NB4 (cell line): ENCODE measurements at regions not wholly inside any gene's neighbourhood (a gene's known extent, or its start where the extent isn't known, plus 50 kb on each side); places are given as distances from the start of the nearest gene placed in this dataset.

Experiments
- DNase-seq: peaks from one replicate; pipeline ENCODE4 v3.0.0; 2010; ENCODE audit warnings: low read depth
- H3K4me3 ChIP-seq: one replicate; pipeline ENCODE4 v1.5.1; 2011; ENCODE audit warnings: mild to moderate bottlenecking, low read depth, low read length, moderate library complexity
- MYC ChIP-seq: IDR thresholded peaks from 2 replicates; pipeline ENCODE4 v1.6.1; 2011; ENCODE audit warnings: low read depth, low read length
- POLR2A ChIP-seq: IDR thresholded peaks from 2 replicates; pipeline ENCODE4 v1.6.1; 2011; ENCODE audit warnings: mild to moderate bottlenecking; ENCODE audit not compliant: insufficient read length; ENCODE audit errors: extremely low read depth
- TF ChIP-seq, protein P1 (sequence below): IDR thresholded peaks from 2 replicates; pipeline ENCODE4 v1.6.1; 2011; ENCODE audit warnings: low read depth, low read length
- TF ChIP-seq, protein P2 (sequence below): IDR thresholded peaks from one replicate; pipeline ENCODE4 v1.5.1; 2012; ENCODE audit warnings: low read depth, low read length

DNA sequence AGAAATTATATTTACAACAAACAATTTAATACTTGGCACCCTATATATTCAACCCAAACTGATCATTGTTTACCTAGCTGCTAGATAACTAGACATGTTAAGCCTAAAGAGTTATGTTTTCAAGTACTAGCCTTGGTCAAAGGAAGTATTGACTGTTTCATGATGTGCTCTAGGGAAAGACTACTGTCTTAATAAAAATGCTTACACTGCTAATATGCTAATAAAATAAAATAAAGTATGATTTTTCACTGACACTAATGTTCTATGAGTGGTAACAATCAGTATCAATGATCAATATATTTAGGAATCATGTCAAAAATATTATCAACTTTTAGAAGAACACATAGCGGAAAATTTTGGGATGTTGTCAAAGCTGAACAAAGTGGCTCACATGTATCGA is 225.5 kb downstream of the OSR1 start:
- TF ChIP-seq, protein P1, sequence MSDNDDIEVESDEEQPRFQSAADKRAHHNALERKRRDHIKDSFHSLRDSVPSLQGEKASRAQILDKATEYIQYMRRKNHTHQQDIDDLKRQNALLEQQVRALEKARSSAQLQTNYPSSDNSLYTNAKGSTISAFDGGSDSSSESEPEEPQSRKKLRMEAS, result no peak
- TF ChIP-seq MYC, result no peak
- no peak for TF ChIP-seq POLR2A
- TF ChIP-seq, protein P2, sequence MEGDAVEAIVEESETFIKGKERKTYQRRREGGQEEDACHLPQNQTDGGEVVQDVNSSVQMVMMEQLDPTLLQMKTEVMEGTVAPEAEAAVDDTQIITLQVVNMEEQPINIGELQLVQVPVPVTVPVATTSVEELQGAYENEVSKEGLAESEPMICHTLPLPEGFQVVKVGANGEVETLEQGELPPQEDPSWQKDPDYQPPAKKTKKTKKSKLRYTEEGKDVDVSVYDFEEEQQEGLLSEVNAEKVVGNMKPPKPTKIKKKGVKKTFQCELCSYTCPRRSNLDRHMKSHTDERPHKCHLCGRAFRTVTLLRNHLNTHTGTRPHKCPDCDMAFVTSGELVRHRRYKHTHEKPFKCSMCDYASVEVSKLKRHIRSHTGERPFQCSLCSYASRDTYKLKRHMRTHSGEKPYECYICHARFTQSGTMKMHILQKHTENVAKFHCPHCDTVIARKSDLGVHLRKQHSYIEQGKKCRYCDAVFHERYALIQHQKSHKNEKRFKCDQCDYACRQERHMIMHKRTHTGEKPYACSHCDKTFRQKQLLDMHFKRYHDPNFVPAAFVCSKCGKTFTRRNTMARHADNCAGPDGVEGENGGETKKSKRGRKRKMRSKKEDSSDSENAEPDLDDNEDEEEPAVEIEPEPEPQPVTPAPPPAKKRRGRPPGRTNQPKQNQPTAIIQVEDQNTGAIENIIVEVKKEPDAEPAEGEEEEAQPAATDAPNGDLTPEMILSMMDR, result no peak
- DNase-seq, result no peak
- H3K4me3 ChIP-seq, result no peak overlapping the region

DNA sequence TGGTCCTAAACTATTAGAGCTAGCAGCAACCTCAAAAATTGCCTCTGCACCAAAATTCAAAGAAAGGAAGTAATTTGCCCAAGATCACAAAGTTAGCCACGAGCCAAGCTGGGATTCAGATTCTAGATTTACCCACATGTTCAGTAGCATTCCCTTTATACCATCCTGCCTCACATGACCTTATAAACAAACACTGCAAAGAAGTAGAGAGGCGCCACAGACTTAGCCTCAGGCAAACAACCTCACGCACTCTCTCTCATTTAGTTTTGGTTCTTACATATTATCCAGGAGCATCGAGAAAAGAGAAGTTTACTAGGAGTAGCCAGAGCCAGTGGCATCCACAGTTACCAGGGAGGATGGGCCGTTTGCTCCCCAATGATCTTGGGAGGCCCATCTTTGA is 226.6 kb downstream of the OSR1 start:
- no peak for DNase-seq
- no peak for TF ChIP-seq POLR2A
- TF ChIP-seq, protein P1, result no peak
- TF ChIP-seq MYC, result no peak
- TF ChIP-seq, protein P2, result no peak
- H3K4me3 ChIP-seq, result no peak overlapping the region

DNA sequence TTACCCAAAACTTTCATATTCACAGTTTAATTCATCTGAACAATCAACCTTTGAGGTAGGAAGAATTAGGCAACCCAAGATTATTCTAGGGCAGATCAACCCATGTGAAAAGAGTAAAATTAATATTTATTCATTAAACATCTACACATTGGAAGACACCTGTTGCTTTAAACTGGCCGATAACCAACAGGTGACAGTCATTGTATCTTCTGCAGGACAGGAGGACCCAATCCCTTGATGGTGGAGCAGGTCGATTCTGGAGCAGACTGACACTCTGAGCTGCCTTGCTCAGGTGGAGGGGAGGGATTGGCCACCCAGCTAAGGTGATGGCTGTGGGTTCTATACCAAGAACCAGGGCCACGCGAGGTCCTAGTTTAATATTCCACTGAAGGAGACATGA is 230.3 kb downstream of the OSR1 start:
- DNase-seq, result no peak
- no peak overlapping the region for H3K4me3 ChIP-seq
- TF ChIP-seq MYC, result no peak
- TF ChIP-seq, protein P1, result no peak
- TF ChIP-seq POLR2A, result no peak
- TF ChIP-seq, protein P2, result no peak

DNA sequence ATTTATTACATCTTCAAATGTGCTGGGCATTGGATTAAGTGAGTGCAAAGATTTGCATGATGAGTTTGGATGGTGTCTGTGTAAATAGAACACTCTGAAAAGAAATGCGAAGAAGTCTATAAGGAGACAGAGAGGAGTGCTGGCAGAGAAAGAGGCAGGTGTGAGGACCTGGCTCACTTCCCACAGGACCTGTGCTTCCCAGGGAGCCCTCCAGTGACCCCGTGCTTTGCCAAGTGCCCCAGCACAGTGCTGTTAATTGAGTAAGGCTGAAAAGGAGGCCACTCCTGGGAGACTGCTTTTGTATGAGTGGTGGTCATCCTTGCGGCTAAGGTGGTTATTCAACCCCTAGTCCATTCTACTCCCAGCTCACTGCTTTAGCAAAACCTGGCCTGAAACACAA is 230.8 kb downstream of the OSR1 start:
- TF ChIP-seq POLR2A, result no peak
- TF ChIP-seq MYC, result no peak
- TF ChIP-seq, protein P2, result no peak
- TF ChIP-seq, protein P1, result no peak
- no peak for DNase-seq
- H3K4me3 ChIP-seq, result no peak overlapping the region

DNA sequence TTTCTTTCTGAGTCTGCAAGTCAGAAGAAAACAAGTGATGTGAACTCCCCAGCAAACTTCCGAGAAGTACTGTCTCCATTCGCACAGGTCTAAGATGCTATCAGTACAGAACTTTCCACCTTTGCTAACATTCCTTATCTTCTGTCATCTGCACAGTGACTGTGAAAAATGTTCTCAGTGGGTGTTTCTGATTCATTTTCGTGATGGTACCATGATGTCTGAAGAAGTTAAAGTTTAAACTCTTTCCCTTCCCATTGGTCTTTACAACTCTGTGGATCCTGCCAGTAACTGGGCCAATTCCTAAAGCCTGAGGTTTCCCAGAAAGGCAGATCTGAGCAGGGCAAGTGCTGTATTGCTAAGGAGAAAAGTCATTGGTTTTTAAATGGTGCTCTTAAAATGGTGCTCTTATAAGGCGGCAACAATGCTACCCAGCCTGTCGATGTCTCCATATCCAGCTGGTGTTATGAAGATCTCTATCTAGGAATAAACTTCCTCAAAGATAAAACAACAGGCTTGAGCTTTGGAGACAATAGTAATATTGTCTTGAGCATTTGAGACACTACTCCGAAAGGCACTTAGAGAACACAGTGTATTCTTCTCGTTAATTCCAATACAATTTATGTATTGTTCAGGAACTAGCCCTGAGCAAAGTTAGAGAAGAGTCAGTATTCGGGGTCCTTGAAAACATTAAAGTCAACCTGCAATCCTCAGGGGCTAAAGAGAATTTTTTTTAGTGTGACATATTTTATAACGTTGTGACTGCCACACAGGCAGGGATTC is 232.3 kb downstream of the OSR1 start:
- no peak for DNase-seq
- TF ChIP-seq, protein P1, result no peak
- TF ChIP-seq, protein P2, result no peak
- TF ChIP-seq POLR2A, result no peak
- no peak for TF ChIP-seq MYC
- no peak overlapping the region for H3K4me3 ChIP-seq

DNA sequence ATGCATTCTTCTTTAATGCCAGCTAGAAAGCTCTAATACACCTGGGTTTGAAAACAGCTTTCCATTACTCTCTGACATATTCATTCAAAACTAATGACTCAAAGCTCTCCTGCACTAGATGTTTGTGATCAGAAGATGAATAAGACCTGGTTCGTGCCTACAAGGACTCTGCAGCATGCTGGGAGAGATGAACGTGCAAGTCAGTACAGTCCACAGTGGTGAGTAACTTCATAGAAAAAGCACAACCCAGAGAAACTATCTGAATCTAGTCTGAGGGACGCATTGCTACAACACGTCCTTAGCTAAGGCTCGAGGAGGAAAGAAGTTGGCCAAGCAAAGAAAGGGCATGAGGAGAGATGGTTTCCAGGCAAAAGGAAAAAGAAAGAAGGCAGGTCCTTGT is 234.3 kb downstream of the OSR1 start:
- H3K4me3 ChIP-seq, result no peak overlapping the region
- TF ChIP-seq POLR2A, result no peak
- TF ChIP-seq, protein P1, result no peak
- TF ChIP-seq, protein P2, result no peak
- no peak for TF ChIP-seq MYC
- DNase-seq, result no peak
